Breast epithelium (tissue), 4 donors: ENCODE measurements at regions not wholly inside any gene's neighbourhood (a gene's known extent, or its start where the extent isn't known, plus 50 kb on each side); places are given as distances from the start of the nearest gene placed in this dataset.

Source experiments
- DNase-seq, 2 donors: peaks; one replicate each; pipeline ENCODE4 v3.0.0-alpha.2; 2019; ENCODE audit warnings: low spot score in 2 of 2
- H3K27ac ChIP-seq, 2 donors: fragments of 200-600 bp; sonication (generic) in 1 of 2; one replicate each; pipeline ENCODE4 v1.5.1; 2016 to 2019; ENCODE audit warnings: mild to moderate bottlenecking in 1 of 2
- H3K27me3 ChIP-seq, 2 donors: fragments of 200-600 bp; sonication (generic) in 1 of 2; one replicate each; pipeline versions ENCODE4 v1.5.1 to v1.6.0; 2017 to 2019; ENCODE audit warnings: control low read depth in 1 of 2, mild to moderate bottlenecking in 1 of 2
- H3K36me3 ChIP-seq: fragments of 200-600 bp; one replicate; pipeline ENCODE4 v1.5.1; 2019
- H3K4me1 ChIP-seq, 2 donors: fragments of 200-600 bp; sonication (generic); one replicate each; pipeline ENCODE4 v1.5.1; 2016 to 2019; ENCODE audit warnings: control low read depth in 1 of 2
- H3K4me3 ChIP-seq, 3 donors: fragments of 200-600 bp; sonication (generic); 1 replicate in 2 of 3; 2 replicates in 1 of 3; pipeline ENCODE4 v1.5.1; 2016 to 2019; ENCODE audit warnings: mild to moderate bottlenecking in 3 of 3, moderate library complexity in 2 of 3
- H3K9me3 ChIP-seq, 2 donors: fragments of 200-600 bp; sonication (generic) in 1 of 2; one replicate each; pipeline ENCODE4 v1.5.1; 2016 to 2019; ENCODE audit warnings: control low read depth in 1 of 2
- CTCF ChIP-seq, 3 donors: fragments of 450-650 bp; IDR thresholded peaks; one replicate each; pipeline ENCODE4 v1.5.1; 2016 to 2017; ENCODE audit warnings: antibody characterized with exemption in 3 of 3, mild to moderate bottlenecking in 3 of 3, moderate library complexity in 3 of 3
- POLR2A ChIP-seq: fragments of 450-650 bp; IDR thresholded peaks from one replicate; pipeline ENCODE4 v1.6.1; 2016; ENCODE audit warnings: antibody characterized with exemption, mild to moderate bottlenecking, moderate library complexity
- POLR2AphosphoS5 ChIP-seq, 3 donors: sonication (generic); formaldehyde crosslinking; IDR thresholded peaks; one replicate each; pipeline ENCODE4 v1.6.1; 2017; ENCODE audit warnings: antibody characterized with exemption in 3 of 3
- intact Hi-C: fragments of 100-400 bp; cut with DNase I; formaldehyde crosslinking; loops from one replicate; pipeline ENCODE4 v1.15.1; 2023; ENCODE audit warnings: low total_unique reads

- no peaks in the 10 kb centered on the region for H3K4me1 ChIP-seq
- peaks cover 0 to under 1% of the 10 kb centered on the region in 2 donors for H3K9me3 ChIP-seq
- no peak overlapping the region for H3K4me3 ChIP-seq
- H3K27ac ChIP-seq: no peak overlapping the region
- no peaks in the 10 kb centered on the region for H3K36me3 ChIP-seq
- no peak for TF ChIP-seq POLR2AphosphoS5 (IDR thresholded peaks at IDR 0.05)
- no peak for TF ChIP-seq POLR2A
- no peak for TF ChIP-seq CTCF (IDR thresholded peaks at IDR 0.05)
- H3K27me3 ChIP-seq: no peaks in the 10 kb centered on the region
- intact Hi-C loops: no loop called here
- no peak for DNase-seq
Measured at GRCh38 chr6:14974372-14974771, 271.5 kb upstream of the JARID2 start.

DNA sequence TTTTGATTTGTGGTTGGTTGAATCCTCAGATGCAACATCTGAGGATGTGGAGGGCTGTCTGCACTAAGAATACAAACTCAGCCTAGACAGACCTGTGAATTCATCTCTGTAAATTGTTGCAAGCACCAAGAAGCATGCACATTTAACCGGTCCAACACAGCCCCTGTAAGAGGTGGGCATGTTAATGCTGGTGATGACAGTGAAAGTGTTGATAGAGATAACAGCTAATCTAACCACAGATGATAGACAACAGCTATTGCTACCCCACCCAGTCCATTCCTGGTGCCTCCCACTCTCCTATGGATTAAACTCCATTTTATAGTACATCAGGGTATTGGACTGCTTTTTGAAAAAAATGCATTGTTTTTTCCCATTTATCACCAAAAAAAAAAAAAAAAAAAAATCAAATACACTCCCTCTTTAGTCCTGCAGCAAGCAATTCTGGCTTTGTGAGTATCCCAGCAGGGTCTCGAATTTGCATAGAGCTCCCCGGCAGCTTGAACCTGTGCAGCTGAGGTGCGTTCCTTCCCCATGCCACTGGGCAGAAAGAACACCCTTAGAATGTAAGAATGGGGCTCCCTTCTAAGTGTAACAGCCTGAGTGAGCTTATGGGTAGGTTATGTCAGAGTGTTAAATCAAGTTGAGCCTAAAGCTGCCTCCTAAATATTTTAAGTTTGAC is 270.9 kb upstream of the JARID2 start:
- TF ChIP-seq CTCF (IDR thresholded peaks at IDR 0.05) (no peak), POLR2AphosphoS5 (IDR thresholded peaks at IDR 0.05) (no peak), POLR2A (no peak)
- Histone ChIP-seq H3K4me3 (no peak overlapping the region), H3K27me3 (no peaks in the 10 kb centered on the region), H3K36me3 (no peaks in the 10 kb centered on the region), H3K9me3 (no peaks in the 10 kb centered on the region), H3K4me1 (no peaks in the 10 kb centered on the region), H3K27ac (no peak overlapping the region)
- intact Hi-C loops: no loop called here
- no peak for DNase-seq

DNA sequence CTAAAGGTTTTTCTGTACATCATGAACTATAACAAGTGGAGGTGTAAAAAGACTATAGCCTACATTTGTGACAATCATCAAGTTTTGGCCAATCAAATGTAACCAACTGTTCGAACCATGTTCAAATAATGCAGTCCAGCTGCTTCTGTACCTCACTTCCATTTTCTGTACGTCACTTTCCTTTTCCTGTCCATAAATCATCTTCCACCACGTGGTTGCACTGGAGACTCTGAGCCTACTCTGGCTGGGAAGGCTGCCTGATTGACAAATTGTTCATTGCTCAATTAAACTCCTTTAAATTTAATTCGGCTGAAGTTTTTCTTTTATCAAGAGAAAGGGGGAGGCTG is 270.4 kb upstream of the JARID2 start:
- no peak for DNase-seq
- intact Hi-C loops: no loop called here
- H3K27me3 ChIP-seq: no peaks in the 10 kb centered on the region
- no peak overlapping the region for H3K4me3 ChIP-seq
- no peaks in the 10 kb centered on the region for H3K4me1 ChIP-seq
- no peak overlapping the region for H3K27ac ChIP-seq
- no peak for TF ChIP-seq POLR2AphosphoS5 (IDR thresholded peaks at IDR 0.05)
- TF ChIP-seq CTCF (IDR thresholded peaks at IDR 0.05): no peak
- no peak for TF ChIP-seq POLR2A
- no peaks in the 10 kb centered on the region for H3K9me3 ChIP-seq
- H3K36me3 ChIP-seq: no peaks in the 10 kb centered on the region

DNA sequence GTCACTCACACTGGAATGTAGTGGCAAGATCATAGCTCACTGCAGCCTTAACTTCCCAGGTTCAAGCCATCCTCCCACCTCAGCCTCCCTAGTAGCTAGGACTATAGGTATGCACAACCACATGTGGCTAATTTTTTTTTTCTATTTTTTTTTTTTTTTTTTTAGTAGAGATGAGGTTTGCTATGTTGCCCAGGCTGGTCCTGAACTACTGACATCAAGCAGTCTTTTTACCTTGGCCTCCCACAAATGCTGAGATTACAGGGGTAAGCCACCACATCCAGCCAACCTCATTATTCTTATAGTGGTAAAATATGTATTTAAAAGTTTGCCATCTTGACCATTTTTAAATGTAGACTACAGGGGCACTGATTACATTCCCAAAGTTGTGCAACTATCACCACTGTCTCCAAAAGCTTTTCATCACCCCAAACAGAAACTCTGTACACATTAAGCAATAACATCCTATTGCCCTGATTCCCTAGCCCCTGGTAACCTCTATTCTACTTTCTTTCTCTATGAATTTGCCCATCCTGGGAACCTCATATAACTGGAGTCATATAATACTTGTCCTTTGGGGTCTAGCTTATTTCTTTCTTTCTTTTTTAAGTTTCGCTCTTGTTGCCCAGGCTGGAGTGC is 268.0 kb upstream of the JARID2 start:
- H3K9me3 ChIP-seq: no peaks in the 10 kb centered on the region
- TF ChIP-seq POLR2A: no peak
- no peak for TF ChIP-seq CTCF (IDR thresholded peaks at IDR 0.05)
- no peak for TF ChIP-seq POLR2AphosphoS5 (IDR thresholded peaks at IDR 0.05)
- H3K4me1 ChIP-seq: no peaks in the 10 kb centered on the region
- no peak overlapping the region for H3K4me3 ChIP-seq
- no peaks in the 10 kb centered on the region for H3K36me3 ChIP-seq
- no peaks in the 10 kb centered on the region for H3K27me3 ChIP-seq
- DNase-seq: no peak
- intact Hi-C loops: no loop called here
- H3K27ac ChIP-seq: no peak overlapping the region

DNA sequence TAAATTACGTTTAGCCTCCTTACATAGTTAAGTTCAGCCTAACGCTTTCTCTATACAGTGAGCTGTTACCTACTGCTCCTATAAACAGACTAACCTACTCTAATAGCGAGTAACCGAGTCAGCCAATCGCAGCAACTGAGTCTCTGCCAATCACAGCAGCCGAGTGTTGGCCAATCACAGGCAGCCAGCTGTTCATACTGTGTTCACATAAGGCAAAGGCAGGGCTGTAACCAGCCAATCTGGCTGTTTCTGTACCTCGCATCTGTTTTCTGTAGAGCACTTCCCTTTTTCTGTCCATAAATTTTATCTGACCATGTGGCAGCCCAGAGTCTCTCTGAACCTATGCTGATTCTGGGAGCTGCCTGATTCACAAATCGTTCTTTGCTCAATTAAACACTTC is 263.9 kb upstream of the JARID2 start:
- Histone ChIP-seq H3K4me1 (no peaks in the 10 kb centered on the region), H3K9me3 (no peaks in the 10 kb centered on the region), H3K36me3 (no peaks in the 10 kb centered on the region), H3K27ac (no peak overlapping the region), H3K27me3 (no peaks in the 10 kb centered on the region), H3K4me3 (no peak overlapping the region)
- DNase-seq: no peak
- intact Hi-C loops: no loop called here
- TF ChIP-seq CTCF (IDR thresholded peaks at IDR 0.05) (no peak), POLR2A (no peak), POLR2AphosphoS5 (IDR thresholded peaks at IDR 0.05) (no peak)
